Right kidney (tissue), 1 donor: ENCODE measurements at regions not wholly inside any gene's neighbourhood (a gene's known extent, or its start where the extent isn't known, plus 50 kb on each side); places are given as distances from the start of the nearest gene placed in this dataset.
"Not testable (repeated sequence)": the region's sequence is repeated elsewhere in the genome, so short reads cannot be mapped to it uniquely, and the experiment has no call there.

Experiments
- DNase-seq: peaks from one replicate; pipeline ENCODE4 v3.0.0-alpha.2; 2016

- DNase-seq = peak; percentile 75
These were observed 253.0 kb upstream of the RASGRP1 start for GRCh38 chr15:38817427-38818156.

GRCh38 chr15:38818157-38818790 lies 253.7 kb upstream of the RASGRP1 start:
- DNase-seq = no peak

- no peak for DNase-seq
These were observed 254.9 kb upstream of the RASGRP1 start for GRCh38 chr15:38819387-38819950.

- DNase-seq = no peak
These were observed 258.6 kb upstream of the RASGRP1 start for GRCh38 chr15:38823263-38823662.

- DNase-seq = no peak
These were observed 260.1 kb upstream of the RASGRP1 start for GRCh38 chr15:38824719-38825118.

- no peak for DNase-seq
These were observed 262.3 kb upstream of the RASGRP1 start for GRCh38 chr15:38826880-38827279.

- no peak for DNase-seq
These were observed 263.5 kb upstream of the RASGRP1 start for GRCh38 chr15:38828031-38828532.

- no peak for DNase-seq
These were observed 264.5 kb upstream of the RASGRP1 start for GRCh38 chr15:38829086-38829485.

GRCh38 chr15:38842226-38842625 lies 277.6 kb upstream of the RASGRP1 start:
- DNase-seq = no peak

GRCh38 chr15:38843051-38843501 lies 278.5 kb upstream of the RASGRP1 start:
- DNase-seq = no peak

- DNase-seq = peak; percentile 13
These were observed 279.3 kb upstream of the RASGRP1 start for GRCh38 chr15:38843736-38844590.

GRCh38 chr15:38844736-38845135 lies 280.1 kb upstream of the RASGRP1 start:
- DNase-seq = no peak

GRCh38 chr15:38846346-38846745 lies 281.7 kb upstream of the RASGRP1 start:
- DNase-seq = no peak

GRCh38 chr15:38847666-38848065 lies 283.1 kb upstream of the RASGRP1 start:
- DNase-seq = no peak

GRCh38 chr15:38849046-38849445 lies 284.4 kb upstream of the RASGRP1 start:
- no peak for DNase-seq

- DNase-seq = not testable (repeated sequence)
These were observed 287.6 kb upstream of the RASGRP1 start for GRCh38 chr15:38852188-38852587.

GRCh38 chr15:38853608-38854007 lies 289.0 kb upstream of the RASGRP1 start:
- no peak for DNase-seq

GRCh38 chr15:38854506-38854905 lies 289.9 kb upstream of the RASGRP1 start:
- no peak for DNase-seq

- no peak for DNase-seq
These were observed 293.2 kb upstream of the RASGRP1 start for GRCh38 chr15:38857814-38858213.

GRCh38 chr15:38859574-38859973 lies 295.0 kb upstream of the RASGRP1 start:
- no peak for DNase-seq

- DNase-seq = no peak
These were observed 295.6 kb upstream of the RASGRP1 start for GRCh38 chr15:38860253-38860652.

GRCh38 chr15:38860674-38861073 lies 296.1 kb upstream of the RASGRP1 start:
- DNase-seq = no peak

GRCh38 chr15:38861108-38861507 lies 296.5 kb upstream of the RASGRP1 start:
- DNase-seq = no peak
